CD14-positive monocyte (primary cell): ENCODE measurements at regions not wholly inside any gene's neighbourhood (a gene's known extent, or its start where the extent isn't known, plus 50 kb on each side); places are given as distances from the start of the nearest gene placed in this dataset.

Source experiments
- DNase-seq, 3 donors: peaks; one replicate each; pipeline ENCODE4 v3.0.0-alpha.2; 2011 to 2022
- H2AFZ ChIP-seq: 2 replicates; pipeline ENCODE4 v1.6.0; 2012; ENCODE audit warnings: mild to moderate bottlenecking, low read depth, low read length, inconsistent platforms; ENCODE audit not compliant: insufficient read depth, poor library complexity, severe bottlenecking
- H3K27ac ChIP-seq, 2 donors: 1 replicate in 1 of 2; 2 replicates in 1 of 2; pipeline ENCODE4 v1.5.1; 2012 to 2013; ENCODE audit warnings: low read length in 2 of 2, control low read depth in 1 of 2, inconsistent platforms in 1 of 2, low read depth in 1 of 2, mild to moderate bottlenecking in 1 of 2
- H3K27me3 ChIP-seq, 2 donors: one replicate each; pipeline versions ENCODE4 v1.6.0 to v1.6.1; 2011 to 2013; ENCODE audit warnings: low read length in 2 of 2; ENCODE audit not compliant: control insufficient read depth in 2 of 2, insufficient read depth in 2 of 2
- H3K36me3 ChIP-seq, 2 donors: replicated peaks in 1 of 2; 1 replicate in 1 of 2; 2 replicates in 1 of 2; pipeline versions ENCODE4 v1.5.1 to v1.6.1; 2012 to 2013; ENCODE audit warnings: low read length in 2 of 2, control low read depth in 1 of 2, inconsistent platforms in 1 of 2, mild to moderate bottlenecking in 1 of 2; ENCODE audit not compliant: insufficient read depth in 2 of 2, control insufficient read depth in 1 of 2
- H3K4me1 ChIP-seq, 2 donors: 1 replicate in 1 of 2; 2 replicates in 1 of 2; pipeline versions ENCODE4 v1.5.1 to v1.6.1; 2012 to 2013; ENCODE audit warnings: low read length in 2 of 2, control low read depth in 1 of 2, inconsistent platforms in 1 of 2, mild to moderate bottlenecking in 1 of 2, moderate library complexity in 1 of 2; ENCODE audit not compliant: insufficient read depth in 2 of 2, control insufficient read depth in 1 of 2
- H3K4me2 ChIP-seq: replicated peaks from 2 replicates; pipeline ENCODE3; 2012; ENCODE audit warnings: low read length, moderate library complexity, mild to moderate bottlenecking; ENCODE audit not compliant: poor library complexity, severe bottlenecking; ENCODE audit errors: extremely low read depth
- H3K4me3 ChIP-seq, 3 experiments: fragments of 200-600 bp in 1 of 3; sonication (generic) in 1 of 3; replicated peaks in 1 of 3; 1 replicate in 2 of 3; 2 replicates in 1 of 3; pipeline ENCODE4 v1.5.1; 2011 to 2013; ENCODE audit warnings: low read length in 3 of 3, mild to moderate bottlenecking in 3 of 3, control low read depth in 2 of 3, low read depth in 2 of 3, inconsistent platforms in 1 of 3, moderate library complexity in 1 of 3
- H3K79me2 ChIP-seq: 2 replicates; pipeline ENCODE4 v1.6.0; 2012; ENCODE audit warnings: mild to moderate bottlenecking, control low read depth, inconsistent platforms, low read length, moderate library complexity; ENCODE audit not compliant: insufficient read depth
- H3K9ac ChIP-seq: 2 replicates; pipeline ENCODE4 v1.6.0; 2017; ENCODE audit warnings: low read length, mild to moderate bottlenecking; ENCODE audit not compliant: insufficient read depth, poor library complexity, severe bottlenecking
- H3K9me3 ChIP-seq, 2 donors: replicated peaks in 1 of 2; 1 replicate in 1 of 2; 2 replicates in 1 of 2; pipeline versions ENCODE4 v1.5.1 to v1.6.1; 2012 to 2013; ENCODE audit warnings: low read length in 2 of 2, control low read depth in 1 of 2; ENCODE audit not compliant: control insufficient read depth in 1 of 2, insufficient read depth in 1 of 2
- H4K20me1 ChIP-seq: 2 replicates; pipeline ENCODE4 v1.6.0; 2012; ENCODE audit warnings: mild to moderate bottlenecking, low read length, control low read depth, moderate library complexity; ENCODE audit not compliant: insufficient read depth
- H3K27ac Mint-ChIP-seq, 7 donors: one replicate each; pipeline ENCODE4 v1.8.0; 2020; ENCODE audit warnings: mild to moderate bottlenecking in 7 of 7, mixed read lengths in 7 of 7, moderate library complexity in 6 of 7, inconsistent platforms in 2 of 7
- H3K27me3 Mint-ChIP-seq, 3 donors: one replicate each; pipeline ENCODE4 v1.8.0; 2021 to 2022; ENCODE audit warnings: low read depth in 3 of 3, mild to moderate bottlenecking in 3 of 3, mixed read lengths in 3 of 3, moderate library complexity in 3 of 3, inconsistent platforms in 1 of 3
- H3K36me3 Mint-ChIP-seq, 2 donors: one replicate each; pipeline ENCODE4 v1.8.0; 2020; ENCODE audit warnings: mixed read lengths in 2 of 2, inconsistent platforms in 1 of 2, mild to moderate bottlenecking in 1 of 2
- H3K4me1 Mint-ChIP-seq: one replicate; pipeline ENCODE4 v1.8.0; 2020; ENCODE audit warnings: mild to moderate bottlenecking, mixed read lengths
- H3K4me3 Mint-ChIP-seq, 2 donors: one replicate each; pipeline ENCODE4 v1.8.0; 2020; ENCODE audit warnings: mild to moderate bottlenecking in 2 of 2, mixed read lengths in 2 of 2, moderate library complexity in 1 of 2
- H3K9me3 Mint-ChIP-seq, 7 donors: one replicate each; pipeline ENCODE4 v1.8.0; 2020 to 2022; ENCODE audit warnings: mixed read lengths in 7 of 7, mild to moderate bottlenecking in 6 of 7, moderate library complexity in 6 of 7, inconsistent platforms in 2 of 7
- CTCF ChIP-seq: fragments of 200-600 bp; IDR thresholded peaks from one replicate; pipeline ENCODE4 v1.8.0; 2022; ENCODE audit warnings: antibody characterized with exemption, mild to moderate bottlenecking
- WGBS: methylation state at CpG from one replicate; pipeline ENCODE4 v1.1.5; 2013; ENCODE audit warnings: missing lambda C conversion rate; ENCODE audit not compliant: insufficient coverage; 5-methylcytosine and 5-hydroxymethylcytosine counted together
- intact Hi-C, 2 donors: fragments of 100-400 bp; cut with micrococcal nuclease; formaldehyde crosslinking; loops; one replicate each; pipeline versions ENCODE4 v1.15.0 to v1.15.1; 2023

GRCh38 chr1:30260318-30260717 is 463.1 kb downstream of the MATN1 start:
- intact Hi-C loops, result no loop called here
- Histone ChIP-seq H3K27ac (no peak overlapping the region), H3K4me3 (no peak overlapping the region), H3K9ac (no peak overlapping the region), H4K20me1 (no peaks in the 10 kb centered on the region), H3K9me3 (no peaks in the 10 kb centered on the region), H3K36me3 (no peaks in the 10 kb centered on the region), H3K4me2 (no peak overlapping the region), H3K79me2 (no peaks in the 10 kb centered on the region), H3K27me3 (no peaks in the 10 kb centered on the region), H3K4me1 (no peaks in the 10 kb centered on the region), H2AFZ (no peak overlapping the region)
- H3K27me3 Mint-ChIP-seq, result peaks cover 0 to 19% (median 17%) of the 10 kb centered on the region in 3 donors
- H3K36me3 Mint-ChIP-seq, result no peaks in the 10 kb centered on the region
- WGBS, result 92% methylated on average over 3 of the region's 3 CpGs
- H3K27ac Mint-ChIP-seq, result no peak overlapping the region
- H3K4me3 Mint-ChIP-seq, result no peak overlapping the region
- no peaks in the 10 kb centered on the region for H3K4me1 Mint-ChIP-seq
- no peak for TF ChIP-seq CTCF
- peaks cover 0 to 6% (median 0%) of the 10 kb centered on the region in 7 donors for H3K9me3 Mint-ChIP-seq
- no peak for DNase-seq

DNA sequence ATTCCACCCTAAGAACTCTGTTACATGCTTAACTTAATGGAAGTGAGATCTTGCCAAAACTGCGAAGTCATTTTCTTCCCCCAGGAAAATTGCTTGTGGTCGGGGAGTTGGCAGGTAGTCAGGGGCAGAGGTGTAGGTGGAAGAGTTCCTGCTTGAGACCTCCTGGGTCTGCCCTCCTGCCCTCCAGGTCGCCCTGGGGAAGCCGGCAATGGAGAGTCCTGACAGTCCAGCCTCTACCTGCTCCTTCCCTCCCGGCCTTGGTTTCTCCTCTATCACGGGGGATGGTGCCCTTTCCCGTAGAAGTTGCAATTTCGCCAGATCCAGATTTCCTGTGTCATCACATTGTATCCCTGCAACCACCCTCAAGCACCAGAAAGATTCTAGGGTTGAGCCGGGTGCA is 463.8 kb downstream of the MATN1 start:
- H4K20me1 ChIP-seq, result no peaks in the 10 kb centered on the region
- no peaks in the 10 kb centered on the region for H3K79me2 ChIP-seq
- Mint-ChIP-seq H3K9me3 (peaks cover 0 to 6% (median 0%) of the 10 kb centered on the region in 7 donors), H3K4me3 (no peak overlapping the region), H3K27me3 (peaks cover 0 to 20% (median 18%) of the 10 kb centered on the region in 3 donors), H3K36me3 (no peaks in the 10 kb centered on the region), H3K27ac (no peak overlapping the region), H3K4me1 (no peaks in the 10 kb centered on the region)
- no peak overlapping the region for H3K4me2 ChIP-seq
- H2AFZ ChIP-seq, result no peak overlapping the region
- no peak for DNase-seq
- H3K36me3 ChIP-seq, result no peaks in the 10 kb centered on the region
- H3K9ac ChIP-seq, result no peak overlapping the region
- 77% methylated on average over 5 of the region's 9 CpGs for WGBS
- no peak for TF ChIP-seq CTCF
- H3K4me1 ChIP-seq, result no peaks in the 10 kb centered on the region
- H3K27me3 ChIP-seq, result no peaks in the 10 kb centered on the region
- no peak overlapping the region for H3K4me3 ChIP-seq
- intact Hi-C loops, result no loop called here
- no peak overlapping the region for H3K27ac ChIP-seq
- no peaks in the 10 kb centered on the region for H3K9me3 ChIP-seq
